H9 (cell line): ENCODE measurements at regions not wholly inside any gene's neighbourhood (a gene's known extent, or its start where the extent isn't known, plus 50 kb on each side); places are given as distances from the start of the nearest gene placed in this dataset.

Source experiments
- DNase-seq: peaks from one replicate; pipeline ENCODE4 v3.0.0-alpha.2; 2017
- H2AFZ ChIP-seq: one replicate; pipeline ENCODE4 v1.6.1; 2013; ENCODE audit warnings: mild to moderate bottlenecking, low read length, control low read depth, moderate library complexity
- H2AK5ac ChIP-seq: 2 replicates; pipeline ENCODE4 v1.6.1; 2013; ENCODE audit warnings: low read length, control low read depth, mixed read lengths; ENCODE audit not compliant: insufficient read length
- H2BK120ac ChIP-seq: one replicate; pipeline ENCODE4 v1.6.1; 2013; ENCODE audit warnings: low read depth, mild to moderate bottlenecking, low read length, control low read depth, inconsistent platforms; ENCODE audit not compliant: poor library complexity, severe bottlenecking
- H2BK12ac ChIP-seq: 2 replicates; pipeline ENCODE4 v1.6.1; 2013; ENCODE audit warnings: low read length, control low read depth, mixed read lengths, low read depth; ENCODE audit not compliant: insufficient read length
- H2BK15ac ChIP-seq: 2 replicates; pipeline ENCODE4 v1.6.1; 2013; ENCODE audit warnings: low read depth, low read length, control low read depth
- H2BK20ac ChIP-seq: one replicate; pipeline ENCODE4 v1.6.1; 2013; ENCODE audit warnings: low read depth, mild to moderate bottlenecking, low read length, control low read depth, inconsistent platforms; ENCODE audit not compliant: poor library complexity, severe bottlenecking
- H2BK5ac ChIP-seq: 2 replicates; pipeline ENCODE4 v1.6.1; 2013; ENCODE audit warnings: low read length, control low read depth, mixed read lengths; ENCODE audit not compliant: insufficient read length
- H3K14ac ChIP-seq: 2 replicates; pipeline ENCODE4 v1.6.1; 2013; ENCODE audit warnings: low read length, control low read depth; ENCODE audit not compliant: insufficient read depth
- H3K18ac ChIP-seq: 2 replicates; pipeline ENCODE4 v1.6.1; 2013; ENCODE audit warnings: low read depth, mild to moderate bottlenecking, mixed read lengths, low read length, control low read depth; ENCODE audit not compliant: insufficient read length
- H3K23ac ChIP-seq: 2 replicates; pipeline ENCODE4 v1.6.1; 2013; ENCODE audit warnings: low read length, control low read depth, mixed read lengths, low read depth; ENCODE audit not compliant: insufficient read length
- H3K23me2 ChIP-seq: 2 replicates; pipeline ENCODE4 v1.6.1; 2013; ENCODE audit warnings: low read depth, mild to moderate bottlenecking, mixed read lengths, low read length, control low read depth; ENCODE audit not compliant: insufficient read length, poor library complexity, severe bottlenecking
- H3K27ac ChIP-seq: 2 replicates; pipeline ENCODE4 v1.5.1; 2013; ENCODE audit warnings: low read length, control low read depth, mixed read lengths, low read depth; ENCODE audit not compliant: insufficient read length
- H3K27me3 ChIP-seq: 2 replicates; pipeline ENCODE4 v1.6.1; 2013; ENCODE audit warnings: low read length, control low read depth, inconsistent platforms; ENCODE audit not compliant: insufficient read depth
- H3K4ac ChIP-seq: 2 replicates; pipeline ENCODE4 v1.6.1; 2013; ENCODE audit warnings: low read depth, mild to moderate bottlenecking, control low read depth, inconsistent platforms, low read length, moderate library complexity
- H3K4me1 ChIP-seq: 2 replicates; pipeline ENCODE4 v1.6.1; 2013; ENCODE audit warnings: low read length, control low read depth, inconsistent platforms; ENCODE audit not compliant: insufficient read depth
- H3K4me2 ChIP-seq: 2 replicates; pipeline ENCODE4 v1.6.1; 2013; ENCODE audit warnings: low read length, control low read depth, mixed read lengths; ENCODE audit not compliant: insufficient read length, insufficient read depth
- H3K56ac ChIP-seq: 2 replicates; pipeline ENCODE4 v1.6.1; 2013; ENCODE audit warnings: low read depth, mild to moderate bottlenecking, mixed read lengths, low read length, control low read depth; ENCODE audit not compliant: insufficient read length
- H3K79me1 ChIP-seq: 2 replicates; pipeline ENCODE4 v1.6.1; 2013; ENCODE audit warnings: low read depth, mild to moderate bottlenecking, moderate library complexity, low read length, control low read depth, inconsistent platforms; ENCODE audit not compliant: insufficient read depth, poor library complexity, severe bottlenecking
- H3K79me2 ChIP-seq: 2 replicates; pipeline ENCODE4 v1.6.1; 2013; ENCODE audit warnings: low read length, control low read depth, inconsistent platforms; ENCODE audit not compliant: insufficient read depth
- H3K9ac ChIP-seq: 2 replicates; pipeline ENCODE4 v1.6.1; 2013; ENCODE audit warnings: low read length, control low read depth, mixed read lengths; ENCODE audit not compliant: insufficient read length; ENCODE audit errors: extremely low read depth
- H3K9me3 ChIP-seq: one replicate; pipeline ENCODE4 v1.6.1; 2013; ENCODE audit warnings: low read depth, low read length, inconsistent platforms; ENCODE audit not compliant: control insufficient read depth
- H3T11ph ChIP-seq: one replicate; pipeline ENCODE4 v1.6.1; 2013; ENCODE audit warnings: mild to moderate bottlenecking, low read length, control low read depth, inconsistent platforms
- H4K20me1 ChIP-seq: one replicate; pipeline ENCODE4 v1.6.1; 2013; ENCODE audit not compliant: control insufficient read depth, insufficient read length, insufficient read depth
- H4K5ac ChIP-seq: 2 replicates; pipeline ENCODE4 v1.6.1; 2013; ENCODE audit warnings: low read depth, mild to moderate bottlenecking, mixed read lengths, low read length, control low read depth; ENCODE audit not compliant: insufficient read length
- H4K8ac ChIP-seq: replicated peaks from 2 replicates; pipeline ENCODE4 v1.6.1; 2013; ENCODE audit warnings: low read length, control low read depth, mixed read lengths, low read depth; ENCODE audit not compliant: insufficient read length
- H4K91ac ChIP-seq: 2 replicates; pipeline ENCODE4 v1.6.1; 2013; ENCODE audit warnings: low read depth, mild to moderate bottlenecking, moderate library complexity, mixed read lengths, low read length, control low read depth; ENCODE audit not compliant: insufficient read length
- H3K27ac Mint-ChIP-seq, 3 experiments: 2 replicates in 2 of 3; 3 replicates in 1 of 3; pipeline ENCODE4 v1.8.0; 2020 to 2021; ENCODE audit warnings: mixed read lengths in 3 of 3, mild to moderate bottlenecking in 1 of 3, moderate library complexity in 1 of 3
- H3K27me3 Mint-ChIP-seq: 2 replicates; pipeline ENCODE4 v1.8.0; 2021; ENCODE audit warnings: low read depth, mild to moderate bottlenecking, moderate library complexity, mixed read lengths
- H3K36me3 Mint-ChIP-seq, 3 experiments: 2 replicates in 2 of 3; 3 replicates in 1 of 3; pipeline ENCODE4 v1.8.0; 2020 to 2021; ENCODE audit warnings: low read depth in 3 of 3, mixed read lengths in 3 of 3; ENCODE audit not compliant: insufficient read depth in 1 of 3
- H3K4me1 Mint-ChIP-seq, 2 experiments: 2 replicates each; pipeline ENCODE4 v1.8.0; 2020; ENCODE audit warnings: mixed read lengths in 2 of 2
- H3K4me3 Mint-ChIP-seq, 2 experiments: 2 replicates in 1 of 2; 3 replicates in 1 of 2; pipeline ENCODE4 v1.8.0; 2020 to 2021; ENCODE audit warnings: mild to moderate bottlenecking in 2 of 2, mixed read lengths in 2 of 2, moderate library complexity in 1 of 2
- H3K9me3 Mint-ChIP-seq, 2 experiments: 2 replicates in 1 of 2; 3 replicates in 1 of 2; pipeline ENCODE4 v1.8.0; 2020; ENCODE audit warnings: mild to moderate bottlenecking in 2 of 2, mixed read lengths in 2 of 2, moderate library complexity in 1 of 2
- WGBS: extraction: QIAGEN DNeasy Blood & Tissue Kit; methylation state at CpG from one replicate; pipeline ENCODE4 v1.1.7; 2013; ENCODE audit warnings: missing lambda C conversion rate, low lambda C conversion rate, mixed read lengths; ENCODE audit not compliant: insufficient read length; ENCODE audit errors: extremely low coverage; 5-methylcytosine and 5-hydroxymethylcytosine counted together
- TF ChIP-seq, protein P1 (sequence below): fragments of 200-600 bp; sonication (generic); conservative IDR thresholded peaks from 3 replicates; pipeline ENCODE4 v1.8.0; 2021; ENCODE audit warnings: antibody characterized with exemption, mild to moderate bottlenecking

DNA sequence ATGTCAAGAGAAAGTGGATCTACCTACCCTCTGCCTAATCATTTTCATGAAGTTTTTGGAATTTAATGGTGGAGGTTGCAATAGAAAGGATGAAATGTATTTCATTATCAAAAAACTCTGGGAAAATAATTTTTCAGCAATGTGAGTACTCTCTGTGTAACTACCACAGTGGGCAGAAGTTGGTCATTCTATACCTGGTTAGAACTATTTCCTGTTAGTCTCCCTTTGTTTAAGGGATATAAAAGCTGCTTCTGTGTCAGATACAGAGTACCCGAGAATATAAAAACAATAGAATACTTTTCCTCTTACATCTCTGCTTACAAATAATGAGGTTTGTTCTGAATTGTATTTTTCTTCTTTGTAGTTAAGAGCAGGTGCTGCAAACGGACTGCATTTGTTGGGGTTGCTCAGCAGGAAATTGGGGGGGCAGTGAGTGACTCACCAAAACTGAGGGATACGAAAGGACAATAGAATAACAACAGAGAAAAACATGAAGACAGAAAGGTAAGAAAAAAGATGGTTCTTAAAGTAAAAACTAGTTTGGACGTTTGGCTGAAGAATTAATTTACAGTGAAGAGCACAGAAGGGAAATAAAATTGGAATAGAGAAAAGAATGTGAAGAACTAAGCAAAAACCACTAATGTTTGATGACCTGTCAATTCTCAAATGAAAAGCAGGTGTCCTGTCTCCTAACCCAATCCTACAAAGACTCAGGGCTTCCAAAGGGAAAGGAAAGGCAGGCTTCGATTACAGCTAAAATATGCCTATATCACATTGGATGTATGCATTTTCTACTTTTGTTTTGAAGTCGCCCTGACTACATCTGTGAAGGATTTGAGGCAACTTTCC, 703.1 kb downstream of the RFPL4B start:
- Mint-ChIP-seq H3K4me1 (peaks cover 20% of the 10 kb centered on the region in 2 experiments), H3K27me3 (no peaks in the 10 kb centered on the region), H3K27ac (peak overlapping the region; percentile 2 to 65 (median 13); a peak in 6 of 7 replicates), H3K36me3 (no peaks in the 10 kb centered on the region), H3K9me3 (no peaks in the 10 kb centered on the region), H3K4me3 (no peak overlapping the region)
- no peak overlapping the region for H3K4me2 ChIP-seq
- TF ChIP-seq, protein P1, sequence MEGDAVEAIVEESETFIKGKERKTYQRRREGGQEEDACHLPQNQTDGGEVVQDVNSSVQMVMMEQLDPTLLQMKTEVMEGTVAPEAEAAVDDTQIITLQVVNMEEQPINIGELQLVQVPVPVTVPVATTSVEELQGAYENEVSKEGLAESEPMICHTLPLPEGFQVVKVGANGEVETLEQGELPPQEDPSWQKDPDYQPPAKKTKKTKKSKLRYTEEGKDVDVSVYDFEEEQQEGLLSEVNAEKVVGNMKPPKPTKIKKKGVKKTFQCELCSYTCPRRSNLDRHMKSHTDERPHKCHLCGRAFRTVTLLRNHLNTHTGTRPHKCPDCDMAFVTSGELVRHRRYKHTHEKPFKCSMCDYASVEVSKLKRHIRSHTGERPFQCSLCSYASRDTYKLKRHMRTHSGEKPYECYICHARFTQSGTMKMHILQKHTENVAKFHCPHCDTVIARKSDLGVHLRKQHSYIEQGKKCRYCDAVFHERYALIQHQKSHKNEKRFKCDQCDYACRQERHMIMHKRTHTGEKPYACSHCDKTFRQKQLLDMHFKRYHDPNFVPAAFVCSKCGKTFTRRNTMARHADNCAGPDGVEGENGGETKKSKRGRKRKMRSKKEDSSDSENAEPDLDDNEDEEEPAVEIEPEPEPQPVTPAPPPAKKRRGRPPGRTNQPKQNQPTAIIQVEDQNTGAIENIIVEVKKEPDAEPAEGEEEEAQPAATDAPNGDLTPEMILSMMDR = no peak
- no peak overlapping the region for H3K23ac ChIP-seq
- H3K79me1 ChIP-seq = no peaks in the 10 kb centered on the region
- H2AK5ac ChIP-seq = no peak overlapping the region
- no peaks in the 10 kb centered on the region for H3K79me2 ChIP-seq
- no peak for DNase-seq
- H3K4ac ChIP-seq = no peak overlapping the region
- H4K20me1 ChIP-seq = no peaks in the 10 kb centered on the region
- H4K8ac ChIP-seq = no peak overlapping the region
- H2AFZ ChIP-seq = no peak overlapping the region
- no peak overlapping the region for H3K9ac ChIP-seq
- H3K18ac ChIP-seq = no peak overlapping the region
- no peak overlapping the region for H2BK12ac ChIP-seq
- no peaks in the 10 kb centered on the region for H3K27me3 ChIP-seq
- H4K91ac ChIP-seq = no peak overlapping the region
- no peak overlapping the region for H2BK15ac ChIP-seq
- H2BK120ac ChIP-seq = no peak overlapping the region
- H3K14ac ChIP-seq = no peak overlapping the region
- H2BK5ac ChIP-seq = no peak overlapping the region
- no peak overlapping the region for H3T11ph ChIP-seq
- no peak overlapping the region for H4K5ac ChIP-seq
- H3K56ac ChIP-seq = no peak overlapping the region
- no peaks in the 10 kb centered on the region for H3K23me2 ChIP-seq
- whole genome bisulfite sequencing = no CpG with 5 or more reads among the region's 6 CpGs
- no peak overlapping the region for H2BK20ac ChIP-seq
- no peak overlapping the region for H3K27ac ChIP-seq
- H3K9me3 ChIP-seq = no peaks in the 10 kb centered on the region
- H3K4me1 ChIP-seq = no peaks in the 10 kb centered on the region; the same call in 1 of the 2 replicates
